Endothelial cell (in vitro differentiated cells): ENCODE measurements at regions not wholly inside any gene's neighbourhood (a gene's known extent, or its start where the extent isn't known, plus 50 kb on each side); places are given as distances from the start of the nearest gene placed in this dataset.

ENCODE experiments used
- DNase-seq: peaks from one replicate; pipeline ENCODE4 v3.0.0; 2021; ENCODE audit warnings: low spot score
- H3K27ac Mint-ChIP-seq: one replicate; pipeline ENCODE4 v1.8.0; 2021; ENCODE audit warnings: mixed read lengths, inconsistent platforms; ENCODE audit not compliant: unreplicated experiment
- H3K27me3 Mint-ChIP-seq: one replicate; pipeline ENCODE4 v1.8.0; 2021; ENCODE audit warnings: mild to moderate bottlenecking, moderate library complexity, mixed read lengths, inconsistent platforms; ENCODE audit not compliant: unreplicated experiment
- H3K36me3 Mint-ChIP-seq: one replicate; pipeline ENCODE4 v1.8.0; 2021; ENCODE audit warnings: mild to moderate bottlenecking, low read depth, mixed read lengths, inconsistent platforms; ENCODE audit not compliant: unreplicated experiment
- H3K4me1 Mint-ChIP-seq: one replicate; pipeline ENCODE4 v1.8.0; 2021; ENCODE audit warnings: mild to moderate bottlenecking, mixed read lengths, inconsistent platforms; ENCODE audit not compliant: unreplicated experiment
- H3K4me3 Mint-ChIP-seq: one replicate; pipeline ENCODE4 v1.8.0; 2021; ENCODE audit warnings: mild to moderate bottlenecking, mixed read lengths, inconsistent platforms; ENCODE audit not compliant: unreplicated experiment
- H3K9me3 Mint-ChIP-seq: one replicate; pipeline ENCODE4 v1.8.0; 2021; ENCODE audit warnings: mixed read lengths, inconsistent platforms; ENCODE audit not compliant: unreplicated experiment
- TF ChIP-seq, protein P1 (sequence below): fragments of 200-600 bp; sonication (generic); IDR thresholded peaks from one replicate; pipeline ENCODE4 v1.5.0; 2021; ENCODE audit warnings: antibody characterized with exemption; ENCODE audit not compliant: unreplicated experiment

DNA sequence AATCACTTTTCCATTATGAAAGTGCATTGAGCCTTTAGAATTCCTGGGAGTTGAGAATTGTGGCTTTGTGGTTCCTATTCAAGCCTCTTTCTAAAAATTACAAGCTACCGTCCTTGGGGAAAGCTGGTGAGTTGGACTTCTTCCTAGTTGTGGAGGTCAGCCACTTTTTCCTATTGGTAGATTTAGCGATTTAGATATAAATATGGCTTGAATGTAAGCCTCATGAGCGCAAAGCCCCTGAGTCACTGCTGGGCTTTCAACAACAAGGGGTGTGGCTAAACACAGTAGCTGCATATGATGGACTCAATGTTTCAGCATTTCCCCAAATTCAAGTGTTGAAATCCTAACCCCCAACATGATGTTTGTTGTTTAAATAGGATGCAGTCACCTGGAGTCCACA lies 150.0 kb upstream of the IGFBP3 start:
- Mint-ChIP-seq H3K9me3 (no peaks in the 10 kb centered on the region), H3K4me1 (no peaks in the 10 kb centered on the region), H3K4me3 (no peak overlapping the region), H3K27me3 (no peaks in the 10 kb centered on the region), H3K36me3 (no peaks in the 10 kb centered on the region), H3K27ac (no peak overlapping the region)
- TF ChIP-seq, protein P1, sequence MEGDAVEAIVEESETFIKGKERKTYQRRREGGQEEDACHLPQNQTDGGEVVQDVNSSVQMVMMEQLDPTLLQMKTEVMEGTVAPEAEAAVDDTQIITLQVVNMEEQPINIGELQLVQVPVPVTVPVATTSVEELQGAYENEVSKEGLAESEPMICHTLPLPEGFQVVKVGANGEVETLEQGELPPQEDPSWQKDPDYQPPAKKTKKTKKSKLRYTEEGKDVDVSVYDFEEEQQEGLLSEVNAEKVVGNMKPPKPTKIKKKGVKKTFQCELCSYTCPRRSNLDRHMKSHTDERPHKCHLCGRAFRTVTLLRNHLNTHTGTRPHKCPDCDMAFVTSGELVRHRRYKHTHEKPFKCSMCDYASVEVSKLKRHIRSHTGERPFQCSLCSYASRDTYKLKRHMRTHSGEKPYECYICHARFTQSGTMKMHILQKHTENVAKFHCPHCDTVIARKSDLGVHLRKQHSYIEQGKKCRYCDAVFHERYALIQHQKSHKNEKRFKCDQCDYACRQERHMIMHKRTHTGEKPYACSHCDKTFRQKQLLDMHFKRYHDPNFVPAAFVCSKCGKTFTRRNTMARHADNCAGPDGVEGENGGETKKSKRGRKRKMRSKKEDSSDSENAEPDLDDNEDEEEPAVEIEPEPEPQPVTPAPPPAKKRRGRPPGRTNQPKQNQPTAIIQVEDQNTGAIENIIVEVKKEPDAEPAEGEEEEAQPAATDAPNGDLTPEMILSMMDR = no peak
- no peak for DNase-seq

DNA sequence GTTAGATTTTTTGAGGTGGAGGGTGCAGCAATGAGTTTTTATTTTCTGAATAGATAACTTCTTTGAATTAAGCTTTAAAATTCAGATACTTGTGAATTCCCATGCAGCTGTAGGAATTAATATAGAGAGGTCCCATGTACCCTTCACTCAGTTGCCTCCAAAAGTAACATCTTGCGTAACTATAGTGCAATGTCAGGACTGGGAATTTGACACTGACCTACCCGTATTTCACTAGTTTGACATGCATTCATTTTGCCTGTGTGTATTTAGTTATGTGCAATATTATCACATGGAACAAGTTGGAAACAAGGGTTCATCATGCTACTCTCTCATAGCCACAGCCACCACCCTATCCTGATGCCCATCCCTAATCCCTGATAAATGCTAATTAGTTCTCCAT lies 147.1 kb upstream of the IGFBP3 start:
- H3K4me1 Mint-ChIP-seq = no peaks in the 10 kb centered on the region
- DNase-seq = no peak
- no peaks in the 10 kb centered on the region for H3K9me3 Mint-ChIP-seq
- TF ChIP-seq, protein P1 = no peak
- H3K4me3 Mint-ChIP-seq = no peak overlapping the region
- H3K27ac Mint-ChIP-seq = no peak overlapping the region
- no peaks in the 10 kb centered on the region for H3K36me3 Mint-ChIP-seq
- H3K27me3 Mint-ChIP-seq = no peaks in the 10 kb centered on the region

DNA sequence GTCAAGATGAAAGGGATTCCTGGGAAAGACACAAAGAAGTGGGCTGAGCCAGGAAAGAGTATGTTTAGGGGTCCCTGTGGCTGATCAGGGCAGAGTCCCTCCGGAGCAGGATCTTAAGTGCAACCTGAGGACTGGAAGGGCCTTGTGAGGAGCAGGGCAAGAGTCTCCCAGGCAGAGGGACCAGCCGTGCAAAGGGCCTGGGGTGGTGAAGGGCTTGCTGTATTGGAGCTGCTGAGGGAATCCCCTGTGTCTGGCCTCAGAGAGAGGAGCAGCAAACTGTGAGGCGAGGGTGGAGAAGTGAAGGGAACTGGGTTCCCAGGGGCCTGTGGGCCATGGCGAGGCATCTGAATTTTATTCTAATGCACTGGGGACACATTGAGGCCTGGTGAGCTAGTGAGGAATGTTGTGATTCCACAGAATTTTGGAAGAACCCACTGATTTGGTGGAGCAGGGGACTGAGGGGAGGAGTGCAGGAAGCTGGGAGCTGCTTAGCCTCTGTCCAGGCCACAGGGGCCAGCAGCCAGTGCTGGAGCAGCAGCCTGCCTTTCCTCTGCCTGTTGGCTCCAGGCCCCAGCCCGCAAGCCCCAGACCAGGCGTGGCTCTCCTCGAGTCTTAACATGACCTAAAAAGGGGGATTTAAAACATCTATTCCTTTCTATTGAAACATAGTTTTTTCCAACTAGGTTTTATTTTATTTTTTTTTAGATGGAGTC lies 138.4 kb upstream of the IGFBP3 start:
- H3K9me3 Mint-ChIP-seq = no peaks in the 10 kb centered on the region
- no peaks in the 10 kb centered on the region for H3K27me3 Mint-ChIP-seq
- no peak overlapping the region for H3K27ac Mint-ChIP-seq
- no peaks in the 10 kb centered on the region for H3K4me1 Mint-ChIP-seq
- H3K4me3 Mint-ChIP-seq = no peak overlapping the region
- no peak for DNase-seq
- no peaks in the 10 kb centered on the region for H3K36me3 Mint-ChIP-seq
- TF ChIP-seq, protein P1 = no peak

DNA sequence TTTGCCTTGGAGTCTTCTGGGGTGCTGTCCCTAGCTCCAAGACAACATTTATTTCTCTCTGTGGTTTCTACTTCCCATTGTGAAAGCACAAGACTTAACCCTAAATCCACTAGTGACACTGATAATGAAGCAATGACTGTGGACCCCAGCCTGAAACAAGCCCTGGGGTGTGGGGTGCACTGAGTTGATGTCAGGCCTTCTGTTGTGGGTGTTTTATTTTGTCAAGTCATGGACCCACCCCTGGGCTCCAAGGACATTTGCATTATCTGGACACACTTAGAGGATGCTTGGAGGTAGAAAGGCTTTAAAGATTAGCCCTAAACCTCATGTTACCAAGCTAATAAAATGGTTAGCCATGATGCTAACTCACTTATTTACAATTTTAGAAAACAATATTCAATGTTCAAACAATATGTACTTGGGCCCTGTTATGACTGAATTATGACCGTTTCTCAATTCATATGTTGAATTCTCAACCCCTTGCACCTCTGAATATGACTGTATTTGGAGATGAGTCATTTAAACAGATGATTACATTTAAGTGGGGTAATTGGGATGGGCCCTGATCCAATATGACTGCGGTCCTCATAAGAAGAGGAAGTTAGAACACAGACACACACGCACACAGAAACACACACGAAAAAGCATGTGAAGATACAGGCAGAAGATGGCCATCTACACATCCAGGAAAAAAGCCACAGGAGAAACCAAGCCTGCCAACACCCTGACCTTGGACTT lies 137.2 kb upstream of the IGFBP3 start:
- Mint-ChIP-seq H3K9me3 (no peaks in the 10 kb centered on the region), H3K27me3 (no peaks in the 10 kb centered on the region), H3K4me1 (peaks cover 3% of the 10 kb centered on the region), H3K36me3 (no peaks in the 10 kb centered on the region), H3K27ac (no peak overlapping the region), H3K4me3 (no peak overlapping the region)
- TF ChIP-seq, protein P1 = no peak
- DNase-seq = no peak

DNA sequence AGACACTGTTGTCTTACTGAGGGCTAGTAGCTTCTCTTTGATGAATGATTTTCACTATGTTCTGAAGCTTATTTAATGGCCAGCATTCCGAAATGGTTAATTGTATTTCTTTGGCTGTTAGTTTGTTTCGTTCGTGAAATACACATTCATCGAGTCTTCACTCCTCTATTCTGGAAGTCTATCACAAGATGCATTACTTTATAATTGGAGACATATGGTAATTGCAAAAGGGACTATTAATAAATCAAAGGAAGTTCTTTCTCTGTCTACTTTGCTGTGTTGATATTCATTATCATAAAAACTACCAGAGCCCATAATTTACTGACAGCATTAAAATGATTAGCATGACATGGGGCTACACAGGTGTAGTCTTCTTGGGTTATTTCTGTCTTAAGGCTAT lies 133.8 kb upstream of the IGFBP3 start:
- Mint-ChIP-seq H3K4me1 (peaks cover 3% of the 10 kb centered on the region), H3K4me3 (no peak overlapping the region), H3K27ac (no peak overlapping the region), H3K27me3 (no peaks in the 10 kb centered on the region), H3K36me3 (no peaks in the 10 kb centered on the region), H3K9me3 (no peaks in the 10 kb centered on the region)
- no peak for DNase-seq
- TF ChIP-seq, protein P1 = no peak
